OCI-LY1 (cell line): ENCODE measurements at regions not wholly inside any gene's neighbourhood (a gene's known extent, or its start where the extent isn't known, plus 50 kb on each side); places are given as distances from the start of the nearest gene placed in this dataset.

Experiments used
- H2AFZ ChIP-seq: fragments of 200-600 bp; sonication (generic), shearing (Covaris generic); 2 replicates; pipeline ENCODE4 v1.6.0; 2014; ENCODE audit warnings: antibody characterized with exemption, mild to moderate bottlenecking, low read length
- H3F3A ChIP-seq: fragments of 200-600 bp; sonication (generic), shearing (Covaris generic); 2 replicates; pipeline ENCODE4 v1.6.0; 2014; ENCODE audit warnings: mild to moderate bottlenecking, antibody characterized with exemption, low read length, moderate library complexity; ENCODE audit not compliant: insufficient read depth
- H3K27ac ChIP-seq: fragments of 200-600 bp; sonication (generic); 2 replicates; pipeline ENCODE4 v1.5.1; 2014; ENCODE audit warnings: low read length, mixed run types, mild to moderate bottlenecking, low read depth; ENCODE audit not compliant: poor library complexity, severe bottlenecking
- H3K27me3 ChIP-seq: fragments of 200-600 bp; sonication (generic); 2 replicates; pipeline ENCODE4 v1.6.0; 2014; ENCODE audit warnings: antibody characterized with exemption, mild to moderate bottlenecking, low read length, moderate library complexity; ENCODE audit not compliant: insufficient read depth
- H3K36me3 ChIP-seq: fragments of 200-600 bp; sonication (generic); 2 replicates; pipeline ENCODE4 v1.6.1; 2014; ENCODE audit warnings: mild to moderate bottlenecking, antibody characterized with exemption, low read length, moderate library complexity, mixed read lengths; ENCODE audit not compliant: insufficient read depth
- H3K4me1 ChIP-seq: fragments of 200-600 bp; sonication (generic); 2 replicates; pipeline ENCODE4 v1.5.1; 2014; ENCODE audit warnings: mild to moderate bottlenecking, low read length, moderate library complexity; ENCODE audit not compliant: insufficient read depth, severe bottlenecking
- H3K4me2 ChIP-seq: fragments of 200-600 bp; sonication (generic), shearing (Covaris generic); 2 replicates; pipeline ENCODE4 v1.6.1; 2014; ENCODE audit warnings: low read length
- H3K4me3 ChIP-seq: fragments of 200-600 bp; sonication (generic); 2 replicates; pipeline ENCODE4 v1.5.1; 2014; ENCODE audit warnings: low read length, low read depth, mild to moderate bottlenecking, mixed read lengths; ENCODE audit not compliant: poor library complexity, severe bottlenecking
- H3K79me2 ChIP-seq: fragments of 200-600 bp; shearing (Covaris generic); 2 replicates; pipeline ENCODE4 v1.6.1; 2016; ENCODE audit warnings: mixed run types, low read length, mixed read lengths; ENCODE audit not compliant: insufficient read depth
- H3K9ac ChIP-seq: fragments of 200-600 bp; sonication (generic), shearing (Covaris generic); 2 replicates; pipeline ENCODE4 v1.6.1; 2014; ENCODE audit warnings: mild to moderate bottlenecking, low read length, mixed read lengths
- H3K9me2 ChIP-seq: fragments of 200-600 bp; sonication (generic), shearing (Covaris generic); 2 replicates; pipeline ENCODE4 v1.6.1; 2014; ENCODE audit warnings: low read depth, mild to moderate bottlenecking, low read length, mixed read lengths
- H3K9me3 ChIP-seq: fragments of 200-600 bp; shearing (Covaris generic); 2 replicates; pipeline ENCODE4 v1.6.1; 2014; ENCODE audit warnings: low read length, mixed read lengths
- H4K20me1 ChIP-seq: fragments of 200-600 bp; sonication (generic), shearing (Covaris generic); 2 replicates; pipeline ENCODE4 v1.6.0; 2016; ENCODE audit warnings: mild to moderate bottlenecking, low read length; ENCODE audit not compliant: insufficient read depth
- EZH2 ChIP-seq: fragments of 200-600 bp; sonication (generic), shearing (Covaris generic); IDR thresholded peaks from 2 replicates; pipeline ENCODE4 v1.8.0; 2017; ENCODE audit warnings: borderline replicate concordance, mixed run types, mild to moderate bottlenecking, antibody characterized with exemption, low read length, moderate library complexity, mixed read lengths
- TF ChIP-seq, protein P1 (sequence below): fragments of 200-600 bp; sonication (generic), shearing (Covaris generic); IDR thresholded peaks from 2 replicates; pipeline ENCODE4 v1.5.1; 2017; ENCODE audit warnings: mild to moderate bottlenecking, antibody characterized with exemption, low read length, moderate library complexity, mixed read lengths

DNA sequence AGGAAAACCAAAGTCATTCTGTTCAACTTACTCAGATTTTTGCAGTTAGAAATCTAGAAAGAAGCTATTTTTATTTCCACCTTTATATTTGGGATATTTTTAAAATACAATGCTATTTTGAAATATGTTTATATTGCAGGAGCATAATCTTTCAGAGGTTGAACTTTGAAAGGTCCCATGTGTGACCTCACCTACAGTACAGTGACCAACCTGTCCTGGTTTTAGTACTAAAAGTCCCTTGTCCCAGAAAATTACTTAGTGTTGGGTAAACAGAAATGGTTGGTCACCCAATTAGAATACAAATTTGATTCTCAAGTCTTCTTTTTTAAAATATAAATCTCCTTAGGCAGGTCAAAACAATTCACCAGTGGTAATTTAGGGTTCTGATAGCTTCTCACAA, 141.6 kb upstream of the FRMD4B start:
- Histone ChIP-seq H2AFZ (no peak overlapping the region), H3K27me3 (no peaks in the 10 kb centered on the region), H3K4me1 (no peaks in the 10 kb centered on the region), H3K27ac (no peak overlapping the region), H3K36me3 (no peaks in the 10 kb centered on the region), H3F3A (no peaks in the 10 kb centered on the region), H3K9ac (no peak overlapping the region), H3K4me3 (no peak overlapping the region), H4K20me1 (no peaks in the 10 kb centered on the region), H3K9me2 (no peaks in the 10 kb centered on the region), H3K79me2 (no peaks in the 10 kb centered on the region), H3K9me3 (no peaks in the 10 kb centered on the region), H3K4me2 (no peak overlapping the region)
- TF ChIP-seq EZH2: no peak
- TF ChIP-seq, protein P1, sequence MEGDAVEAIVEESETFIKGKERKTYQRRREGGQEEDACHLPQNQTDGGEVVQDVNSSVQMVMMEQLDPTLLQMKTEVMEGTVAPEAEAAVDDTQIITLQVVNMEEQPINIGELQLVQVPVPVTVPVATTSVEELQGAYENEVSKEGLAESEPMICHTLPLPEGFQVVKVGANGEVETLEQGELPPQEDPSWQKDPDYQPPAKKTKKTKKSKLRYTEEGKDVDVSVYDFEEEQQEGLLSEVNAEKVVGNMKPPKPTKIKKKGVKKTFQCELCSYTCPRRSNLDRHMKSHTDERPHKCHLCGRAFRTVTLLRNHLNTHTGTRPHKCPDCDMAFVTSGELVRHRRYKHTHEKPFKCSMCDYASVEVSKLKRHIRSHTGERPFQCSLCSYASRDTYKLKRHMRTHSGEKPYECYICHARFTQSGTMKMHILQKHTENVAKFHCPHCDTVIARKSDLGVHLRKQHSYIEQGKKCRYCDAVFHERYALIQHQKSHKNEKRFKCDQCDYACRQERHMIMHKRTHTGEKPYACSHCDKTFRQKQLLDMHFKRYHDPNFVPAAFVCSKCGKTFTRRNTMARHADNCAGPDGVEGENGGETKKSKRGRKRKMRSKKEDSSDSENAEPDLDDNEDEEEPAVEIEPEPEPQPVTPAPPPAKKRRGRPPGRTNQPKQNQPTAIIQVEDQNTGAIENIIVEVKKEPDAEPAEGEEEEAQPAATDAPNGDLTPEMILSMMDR: no peak

DNA sequence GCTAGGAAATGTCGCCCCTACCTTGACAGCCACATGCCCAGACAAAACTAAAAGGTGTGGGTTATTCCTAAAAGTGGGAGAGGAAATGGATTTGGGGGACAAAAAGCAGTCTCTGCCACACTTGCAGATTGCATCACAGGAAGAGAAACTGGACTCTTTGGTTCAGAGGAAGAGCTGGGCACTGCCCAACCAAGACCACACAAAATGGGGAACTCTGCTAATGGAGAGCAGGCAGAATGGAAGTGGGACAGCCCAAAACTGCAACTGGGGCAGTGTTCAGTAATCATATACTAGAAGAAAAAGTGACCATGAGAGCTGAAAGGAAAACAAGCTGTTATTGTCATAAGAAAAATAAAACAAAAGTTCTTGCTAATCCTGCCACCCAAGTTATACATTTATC, 138.9 kb upstream of the FRMD4B start:
- H3K4me3 ChIP-seq: no peak overlapping the region
- H2AFZ ChIP-seq: no peak overlapping the region
- no peak overlapping the region for H3K27ac ChIP-seq
- H3K9me2 ChIP-seq: no peaks in the 10 kb centered on the region
- TF ChIP-seq, protein P1: no peak
- no peak for TF ChIP-seq EZH2
- H4K20me1 ChIP-seq: no peaks in the 10 kb centered on the region
- no peak overlapping the region for H3K9ac ChIP-seq
- H3F3A ChIP-seq: no peaks in the 10 kb centered on the region
- no peaks in the 10 kb centered on the region for H3K9me3 ChIP-seq
- no peaks in the 10 kb centered on the region for H3K27me3 ChIP-seq
- no peaks in the 10 kb centered on the region for H3K36me3 ChIP-seq
- H3K79me2 ChIP-seq: no peaks in the 10 kb centered on the region
- H3K4me1 ChIP-seq: no peaks in the 10 kb centered on the region
- no peak overlapping the region for H3K4me2 ChIP-seq

DNA sequence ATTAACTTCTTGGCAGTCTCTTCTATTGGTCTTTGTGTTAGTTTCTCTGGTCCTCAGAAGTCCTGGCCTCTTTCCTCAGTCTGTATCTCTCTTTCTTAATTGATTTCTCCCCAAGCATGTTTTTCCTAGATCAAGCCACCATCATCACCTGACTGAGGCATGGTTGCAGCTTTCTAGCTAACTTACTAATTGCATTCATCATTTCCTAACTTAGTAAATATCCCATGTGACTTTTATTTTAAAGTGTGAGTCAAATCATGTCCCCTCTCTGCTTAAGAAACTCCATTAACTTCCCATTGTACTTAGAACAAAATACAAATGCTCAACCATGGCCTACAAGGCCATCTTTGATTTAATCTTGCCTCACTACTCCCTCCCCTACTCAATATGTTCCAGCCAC, 135.4 kb upstream of the FRMD4B start:
- no peaks in the 10 kb centered on the region for H3K27me3 ChIP-seq
- no peaks in the 10 kb centered on the region for H3K9me2 ChIP-seq
- no peak overlapping the region for H3K9ac ChIP-seq
- H4K20me1 ChIP-seq: no peaks in the 10 kb centered on the region
- H3K79me2 ChIP-seq: no peaks in the 10 kb centered on the region
- H3K4me2 ChIP-seq: no peak overlapping the region
- no peaks in the 10 kb centered on the region for H3K9me3 ChIP-seq
- no peaks in the 10 kb centered on the region for H3K4me1 ChIP-seq
- no peaks in the 10 kb centered on the region for H3F3A ChIP-seq
- H3K36me3 ChIP-seq: no peaks in the 10 kb centered on the region
- TF ChIP-seq, protein P1: no peak
- TF ChIP-seq EZH2: no peak
- H3K4me3 ChIP-seq: no peak overlapping the region
- no peak overlapping the region for H3K27ac ChIP-seq
- H2AFZ ChIP-seq: no peak overlapping the region
